GM21723 (cell line): ENCODE measurements at regions not wholly inside any gene's neighbourhood (a gene's known extent, or its start where the extent isn't known, plus 50 kb on each side); places are given as distances from the start of the nearest gene placed in this dataset.
"Not testable (repeated sequence)": the region's sequence is repeated elsewhere in the genome, so short reads cannot be mapped to it uniquely, and the experiment has no call there.

Experiments
- ATAC-seq: cut with Tn5 transposase; IDR thresholded peaks from one replicate; pipeline ENCODE4 v1.9.1; 2021; ENCODE audit warnings: mild to moderate bottlenecking, moderate library complexity; ENCODE audit not compliant: unreplicated experiment

GRCh38 chr10:28137907-28138880 lies 139.3 kb upstream of the ODAD2 start:
- no peak for ATAC-seq

GRCh38 chr10:28135258-28135657 lies 136.4 kb upstream of the ODAD2 start:
- no peak for ATAC-seq

- no peak for ATAC-seq
Measured at GRCh38 chr10:28130267-28130666, 131.4 kb upstream of the ODAD2 start.

- ATAC-seq, result no peak
Measured at GRCh38 chr10:28127881-28128280, 129.0 kb upstream of the ODAD2 start.

DNA sequence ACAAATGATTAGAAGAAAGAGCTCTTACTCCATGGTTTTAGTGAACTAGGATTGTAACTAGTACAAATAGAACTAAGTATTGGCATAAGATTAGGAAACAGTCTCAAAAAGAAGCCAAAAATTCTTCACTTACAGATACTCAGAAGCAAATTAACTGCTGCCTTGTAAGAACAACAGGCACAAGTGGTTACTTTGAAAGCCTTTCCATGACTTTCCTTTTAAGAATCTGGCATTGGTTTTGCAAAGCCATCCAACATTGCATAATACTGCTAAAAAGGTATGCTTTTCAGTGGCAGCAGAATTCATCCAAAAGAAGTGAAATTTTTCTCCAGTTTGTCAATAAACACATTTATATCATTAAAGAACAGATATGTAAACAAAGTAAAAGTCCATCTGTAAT lies 126.8 kb upstream of the ODAD2 start:
- ATAC-seq, result no peak

DNA sequence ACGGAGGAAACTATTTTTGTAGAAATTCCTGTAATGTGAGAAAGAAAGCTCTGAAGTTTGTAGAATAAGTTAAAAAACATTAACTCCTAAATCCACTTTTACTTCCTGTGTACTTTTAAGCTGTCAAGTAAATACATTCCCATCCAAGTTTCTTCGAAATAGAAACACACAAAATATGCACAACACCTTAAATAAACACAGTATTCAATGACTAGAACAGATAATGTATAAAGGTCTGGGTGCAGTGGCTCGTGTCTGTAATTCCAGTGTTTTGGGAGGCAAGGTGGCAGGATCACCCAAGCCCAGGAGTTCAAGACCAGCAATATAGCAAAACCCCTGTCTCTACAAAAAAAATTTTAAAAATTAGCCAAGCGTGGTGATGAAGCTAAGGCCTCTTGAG lies 121.9 kb upstream of the ODAD2 start:
- ATAC-seq, result no peak

DNA sequence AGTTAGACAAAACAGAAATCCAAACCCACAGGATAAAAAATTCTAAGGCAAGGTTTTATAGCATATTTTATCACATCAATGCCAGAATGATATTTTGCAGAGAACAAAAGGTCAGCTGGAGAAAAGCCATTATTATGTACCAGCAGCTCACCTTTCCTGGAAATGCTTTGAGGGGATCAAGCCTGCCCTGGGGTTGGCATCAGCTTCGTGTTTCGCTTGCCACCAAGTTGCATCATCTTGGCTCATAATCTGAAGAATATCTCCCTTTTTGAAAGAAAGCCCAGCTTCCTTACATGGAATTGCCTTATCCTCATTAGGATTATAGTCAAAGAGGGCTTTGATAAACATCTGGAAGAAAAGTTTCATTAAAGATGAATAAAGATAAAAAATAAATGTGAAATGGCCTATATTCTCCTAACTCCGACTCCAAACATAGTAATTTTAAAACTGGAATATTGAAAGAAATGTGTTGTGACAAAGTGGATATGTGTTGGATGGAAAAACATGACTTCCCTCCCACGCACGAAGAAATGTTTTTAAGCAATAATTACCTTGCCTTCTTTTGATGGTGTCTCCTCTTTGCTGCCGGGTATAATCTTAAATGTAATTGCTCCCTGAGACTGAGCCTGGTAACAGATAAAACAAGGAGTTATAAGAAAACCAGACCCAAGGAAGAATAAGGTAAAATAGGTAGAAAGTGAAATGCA lies 121.3 kb upstream of the ODAD2 start:
- no peak for ATAC-seq

GRCh38 chr10:28118985-28119628 lies 120.2 kb upstream of the ODAD2 start:
- no peak for ATAC-seq

GRCh38 chr10:28113202-28113601 lies 114.3 kb upstream of the ODAD2 start:
- no peak for ATAC-seq

- no peak for ATAC-seq
Measured at GRCh38 chr10:28111712-28112111, 112.8 kb upstream of the ODAD2 start.

GRCh38 chr10:28105561-28105960 lies 106.7 kb upstream of the ODAD2 start:
- ATAC-seq, result no peak

- no peak for ATAC-seq
Measured at GRCh38 chr10:28097633-28098032, 98.8 kb upstream of the ODAD2 start.

GRCh38 chr10:28095791-28096378 lies 97.0 kb upstream of the ODAD2 start:
- no peak for ATAC-seq

- ATAC-seq, result no peak
Measured at GRCh38 chr10:28094121-28094520, 95.2 kb upstream of the ODAD2 start.

DNA sequence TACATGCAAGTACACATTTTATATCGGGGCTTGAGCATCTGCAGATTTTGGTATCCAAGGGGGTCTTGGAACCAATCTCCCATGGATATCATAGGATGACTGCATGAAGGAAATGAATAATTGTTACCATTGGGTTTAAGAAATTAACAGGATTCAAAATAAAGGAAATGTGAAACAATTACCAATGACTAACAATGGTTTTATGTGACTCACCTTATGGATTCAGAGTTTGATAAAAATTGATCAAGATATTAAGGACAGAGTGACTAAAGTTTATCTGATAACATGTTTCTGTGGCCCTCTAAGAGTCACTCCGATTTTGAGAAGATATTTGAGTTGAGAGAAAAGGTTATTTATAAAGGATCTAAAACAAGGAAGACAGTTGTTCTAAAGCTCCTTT lies 93.0 kb upstream of the ODAD2 start:
- no peak for ATAC-seq

- no peak for ATAC-seq
Measured at GRCh38 chr10:28090506-28090905, 91.6 kb upstream of the ODAD2 start.

GRCh38 chr10:28089467-28089866 lies 90.6 kb upstream of the ODAD2 start:
- ATAC-seq, result no peak

DNA sequence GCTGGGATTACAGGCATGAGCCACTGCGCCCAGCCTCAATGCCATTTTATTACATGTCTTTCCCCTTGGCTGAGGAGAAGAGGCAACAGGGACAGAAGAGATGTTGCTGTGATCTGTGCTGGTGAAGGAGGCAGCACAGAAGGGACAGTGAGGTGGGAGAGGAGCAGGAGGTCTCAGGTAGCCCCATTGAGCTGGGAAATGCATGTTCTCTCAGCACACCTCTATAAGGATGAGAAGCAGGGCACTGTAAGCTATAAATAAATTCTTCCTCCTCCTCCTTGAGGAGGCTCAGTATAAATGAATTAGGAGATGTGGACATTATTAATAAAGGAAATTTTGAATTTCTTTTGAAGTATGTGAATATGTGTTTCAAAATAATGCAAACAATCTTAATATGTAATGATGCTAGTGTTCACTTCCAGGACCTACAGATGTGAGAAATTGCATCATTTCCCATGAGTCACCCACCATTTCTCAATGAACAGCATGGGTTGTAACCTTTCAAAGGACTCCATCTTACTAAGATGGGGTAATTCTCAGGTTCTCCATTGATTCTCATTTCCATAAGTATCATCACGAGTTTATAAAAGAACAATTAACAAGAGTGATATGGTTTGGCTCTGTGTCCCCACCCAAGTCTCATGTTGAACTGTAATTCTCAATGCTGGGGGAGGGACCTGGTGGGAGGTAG lies 88.9 kb upstream of the ODAD2 start:
- no peak for ATAC-seq

DNA sequence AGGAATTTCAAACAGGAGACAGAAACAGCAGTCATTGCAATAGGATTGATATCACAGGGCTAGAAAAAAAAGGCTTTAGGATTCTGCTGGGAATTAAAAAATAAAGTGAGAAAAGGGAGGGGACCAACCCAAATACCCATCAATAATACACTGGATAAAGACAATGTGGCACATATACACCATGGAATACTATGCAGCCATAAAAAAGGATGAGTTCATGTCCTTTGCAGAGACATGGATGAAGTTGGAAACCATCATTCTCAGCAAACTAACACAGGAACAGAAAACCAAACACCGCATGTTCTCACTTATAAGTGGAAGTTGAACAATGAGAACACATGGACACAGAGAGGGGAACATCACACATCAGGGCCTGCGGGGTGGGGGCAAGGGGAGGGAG lies 86.9 kb upstream of the ODAD2 start:
- not testable (repeated sequence) for ATAC-seq

DNA sequence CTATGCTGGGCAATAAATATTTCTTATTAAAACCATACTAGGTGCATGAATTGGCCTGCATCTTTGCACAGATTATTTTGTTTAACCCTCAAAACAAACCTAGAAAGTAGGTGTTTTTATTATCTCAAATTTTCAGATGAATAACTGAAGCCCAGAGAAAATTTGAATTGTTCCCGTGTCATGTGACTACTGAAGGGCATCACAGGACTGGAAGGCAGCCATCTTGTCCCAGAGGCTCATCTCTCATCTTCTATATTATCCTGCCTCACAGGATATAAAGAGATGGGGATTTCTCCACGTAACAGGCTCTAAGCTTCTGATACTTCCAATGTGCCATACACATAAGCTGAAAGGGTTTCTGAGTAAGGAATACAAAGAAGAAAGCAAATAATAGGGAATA lies 84.0 kb upstream of the ODAD2 start:
- no peak for ATAC-seq

GRCh38 chr10:28082316-28082715 lies 83.4 kb upstream of the ODAD2 start:
- ATAC-seq, result no peak
